HEK293 (cell line): ENCODE measurements at regions not wholly inside any gene's neighbourhood (a gene's known extent, or its start where the extent isn't known, plus 50 kb on each side); places are given as distances from the start of the nearest gene placed in this dataset.

Source experiments
- CTCF ChIA-PET: fragments of 350-600 bp; formaldehyde crosslinking; extraction: SDS; loops from one replicate; lab custom pipeline; 2021; ENCODE audit warnings: antibody characterized with exemption; lab: Yijun Ruan, JAX
- POLR2A ChIA-PET: fragments of 300-600 bp; formaldehyde crosslinking; extraction: SDS; loops from one replicate; lab custom pipeline; 2020; ENCODE audit warnings: antibody characterized with exemption, inconsistent platforms; lab: Yijun Ruan, JAX
- H3K27ac ChIP-seq: fragments of 200-500 bp; sonication (Bioruptor generic); 2 replicates; pipeline ENCODE4 v1.5.1; 2014; ENCODE audit warnings: low read depth, low read length, control low read depth, inconsistent platforms; ENCODE audit errors: extremely low read depth
- H3K36me3 ChIP-seq, 2 experiments: fragments of 200-500 bp in 1 of 2; sonication (Bioruptor generic) in 1 of 2; 1 replicate in 1 of 2; 2 replicates in 1 of 2; pipeline ENCODE4 v1.5.1; 2014 to 2017; ENCODE audit warnings: inconsistent platforms in 2 of 2, low read length in 2 of 2; ENCODE audit not compliant: control insufficient read depth in 2 of 2, insufficient read depth in 1 of 2
- H3K4me1 ChIP-seq: fragments of 200-500 bp; sonication (Bioruptor generic); 2 replicates; pipeline ENCODE4 v1.5.1; 2014; ENCODE audit warnings: mild to moderate bottlenecking, low read length, inconsistent platforms; ENCODE audit not compliant: control insufficient read depth, insufficient read depth
- H3K4me3 ChIP-seq: 2 replicates; pipeline ENCODE4 v1.5.1; 2011; ENCODE audit warnings: low read depth, mild to moderate bottlenecking, control low read depth, low read length, moderate library complexity
- H3K9me3 ChIP-seq: fragments of 200-500 bp; sonication (Bioruptor generic); 2 replicates; pipeline ENCODE4 v1.5.1; 2014; ENCODE audit warnings: low read depth, low read length, inconsistent platforms; ENCODE audit not compliant: control insufficient read depth, insufficient read depth
- GFI1B ChIP-seq: fragments of 450-650 bp; formaldehyde crosslinking; IDR thresholded peaks from 2 replicates; pipeline ENCODE4 v1.5.1; 2016; ENCODE audit warnings: missing biosample characterization, missing genetic modification characterization
- GLIS2 ChIP-seq: fragments of 450-650 bp; formaldehyde crosslinking; IDR thresholded peaks from 2 replicates; pipeline ENCODE4 v1.5.1; 2016; ENCODE audit warnings: missing biosample characterization, missing genetic modification characterization
- MEIS1 ChIP-seq: sonication (generic); formaldehyde crosslinking; IDR thresholded peaks from 2 replicates; pipeline ENCODE4 v1.8.1; 2022; ENCODE audit warnings: missing genetic modification reagents, mild to moderate bottlenecking, borderline replicate concordance
- SP2 ChIP-seq: fragments of 450-650 bp; formaldehyde crosslinking; IDR thresholded peaks from 2 replicates; pipeline ENCODE4 v1.5.1; 2016; ENCODE audit warnings: missing biosample characterization, missing genetic modification characterization
- YY2 ChIP-seq: fragments of 450-650 bp; formaldehyde crosslinking; IDR thresholded peaks from 2 replicates; pipeline ENCODE4 v1.5.1; 2016; ENCODE audit warnings: missing biosample characterization, missing genetic modification characterization
- ZBTB7A ChIP-seq: fragments of 450-650 bp; formaldehyde crosslinking; IDR thresholded peaks from 2 replicates; pipeline ENCODE4 v1.5.1; 2016; ENCODE audit warnings: low read depth, missing biosample characterization, missing genetic modification characterization
- ZBTB8A ChIP-seq: fragments of 450-650 bp; formaldehyde crosslinking; IDR thresholded peaks from 2 replicates; pipeline ENCODE4 v1.5.1; 2016; ENCODE audit warnings: missing biosample characterization, missing genetic modification characterization
- ZNF16 ChIP-seq: fragments of 450-650 bp; formaldehyde crosslinking; IDR thresholded peaks from 2 replicates; pipeline ENCODE4 v1.5.1; 2016; ENCODE audit warnings: low read depth, missing biosample characterization, missing genetic modification characterization
- ZNF175 ChIP-seq: fragments of 450-650 bp; formaldehyde crosslinking; IDR thresholded peaks from 2 replicates; pipeline ENCODE4 v1.5.1; 2016; ENCODE audit warnings: missing biosample characterization, missing genetic modification characterization
- ZNF214 ChIP-seq: fragments of 450-650 bp; formaldehyde crosslinking; IDR thresholded peaks from 2 replicates; pipeline ENCODE4 v1.5.1; 2017; ENCODE audit warnings: missing biosample characterization, mild to moderate bottlenecking, missing genetic modification characterization, borderline replicate concordance
- ZNF37A ChIP-seq: fragments of 450-650 bp; IDR thresholded peaks from 2 replicates; pipeline ENCODE4 v1.5.1; 2018; ENCODE audit warnings: missing biosample characterization, missing genetic modification characterization
- ZNF398 ChIP-seq: fragments of 450-650 bp; formaldehyde crosslinking; IDR thresholded peaks from 2 replicates; pipeline ENCODE4 v1.5.1; 2017; ENCODE audit warnings: missing biosample characterization, missing genetic modification characterization
- ZNF548 ChIP-seq: fragments of 450-650 bp; formaldehyde crosslinking; IDR thresholded peaks from 2 replicates; pipeline ENCODE4 v1.5.1; 2016; ENCODE audit warnings: missing biosample characterization, missing genetic modification characterization
- ZNF580 ChIP-seq: fragments of 450-650 bp; formaldehyde crosslinking; IDR thresholded peaks from 2 replicates; pipeline ENCODE4 v1.5.1; 2016; ENCODE audit warnings: missing biosample characterization, missing genetic modification characterization
- ZNF585B ChIP-seq: fragments of 450-650 bp; formaldehyde crosslinking; IDR thresholded peaks from 2 replicates; pipeline ENCODE4 v1.5.1; 2016; ENCODE audit warnings: missing biosample characterization, missing genetic modification characterization
- ZNF621 ChIP-seq: fragments of 450-650 bp; formaldehyde crosslinking; IDR thresholded peaks from 2 replicates; pipeline ENCODE4 v1.5.1; 2017; ENCODE audit warnings: missing biosample characterization, missing genetic modification characterization
- ZNF677 ChIP-seq: fragments of 450-650 bp; IDR thresholded peaks from 2 replicates; pipeline ENCODE4 v1.5.0; 2018; ENCODE audit warnings: missing biosample characterization, mild to moderate bottlenecking, missing genetic modification characterization, moderate library complexity
- ZNF768 ChIP-seq: fragments of 450-650 bp; formaldehyde crosslinking; IDR thresholded peaks from 2 replicates; pipeline ENCODE4 v1.5.1; 2018; ENCODE audit warnings: missing biosample characterization, mild to moderate bottlenecking, missing genetic modification characterization
- ZNF785 ChIP-seq: fragments of 450-650 bp; formaldehyde crosslinking; IDR thresholded peaks from 2 replicates; pipeline ENCODE4 v1.5.1; 2016; ENCODE audit warnings: missing biosample characterization, missing genetic modification characterization
- ZNF792 ChIP-seq: fragments of 450-650 bp; formaldehyde crosslinking; IDR thresholded peaks from 2 replicates; pipeline ENCODE4 v1.5.1; 2016; ENCODE audit warnings: missing biosample characterization, missing genetic modification characterization
- ZNF837 ChIP-seq: fragments of 450-650 bp; formaldehyde crosslinking; IDR thresholded peaks from 2 replicates; pipeline ENCODE4 v1.5.1; 2016; ENCODE audit warnings: missing biosample characterization, missing genetic modification characterization
- TF ChIP-seq, protein P1 (sequence below): fragments of 450-650 bp; formaldehyde crosslinking; IDR thresholded peaks from 2 replicates; pipeline ENCODE4 v1.5.1; 2016; ENCODE audit warnings: missing biosample characterization, missing genetic modification characterization
- TF ChIP-seq, protein P2 (sequence below): IDR thresholded peaks from 2 replicates; pipeline ENCODE4 v1.6.1; 2011; ENCODE audit warnings: mild to moderate bottlenecking, low read depth, low read length, borderline replicate concordance

GRCh38 chr13:26977541-26977940, 194.1 kb downstream of the USP12 start:
- ChIA-PET POLR2A (no interaction called here), CTCF (no interaction called here)
- Histone ChIP-seq H3K4me3 (no peak overlapping the region), H3K9me3 (no peaks in the 10 kb centered on the region), H3K4me1 (peaks cover 11% of the 10 kb centered on the region), H3K36me3 (no peaks in the 10 kb centered on the region), H3K27ac (no peak overlapping the region)
- TF ChIP-seq ZNF398 (tag by site-specific recombination) (no peak), ZNF580 (tag by site-specific recombination) (no peak), ZBTB8A (tag by site-specific recombination) (no peak), SP2 (tag by site-specific recombination) (no peak), GFI1B (tag by site-specific recombination) (no peak), ZNF585B (no peak), ZNF175 (no peak), MEIS1 (CRISPR knock-in tag) (no peak), ZNF214 (tag by site-specific recombination) (no peak), ZNF792 (tag by site-specific recombination) (no peak), ZNF785 (tag by site-specific recombination) (no peak)
- TF ChIP-seq, protein P1, sequence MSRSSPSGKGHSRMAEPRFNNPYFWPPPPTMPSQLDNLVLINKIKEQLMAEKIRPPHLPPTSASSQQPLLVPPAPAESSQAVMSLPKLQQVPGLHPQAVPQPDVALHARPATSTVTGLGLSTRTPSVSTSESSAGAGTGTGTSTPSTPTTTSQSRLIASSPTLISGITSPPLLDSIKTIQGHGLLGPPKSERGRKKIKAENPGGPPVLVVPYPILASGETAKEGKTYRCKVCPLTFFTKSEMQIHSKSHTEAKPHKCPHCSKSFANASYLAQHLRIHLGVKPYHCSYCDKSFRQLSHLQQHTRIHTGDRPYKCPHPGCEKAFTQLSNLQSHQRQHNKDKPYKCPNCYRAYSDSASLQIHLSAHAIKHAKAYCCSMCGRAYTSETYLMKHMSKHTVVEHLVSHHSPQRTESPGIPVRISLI = no peak
- TF ChIP-seq, protein P2, sequence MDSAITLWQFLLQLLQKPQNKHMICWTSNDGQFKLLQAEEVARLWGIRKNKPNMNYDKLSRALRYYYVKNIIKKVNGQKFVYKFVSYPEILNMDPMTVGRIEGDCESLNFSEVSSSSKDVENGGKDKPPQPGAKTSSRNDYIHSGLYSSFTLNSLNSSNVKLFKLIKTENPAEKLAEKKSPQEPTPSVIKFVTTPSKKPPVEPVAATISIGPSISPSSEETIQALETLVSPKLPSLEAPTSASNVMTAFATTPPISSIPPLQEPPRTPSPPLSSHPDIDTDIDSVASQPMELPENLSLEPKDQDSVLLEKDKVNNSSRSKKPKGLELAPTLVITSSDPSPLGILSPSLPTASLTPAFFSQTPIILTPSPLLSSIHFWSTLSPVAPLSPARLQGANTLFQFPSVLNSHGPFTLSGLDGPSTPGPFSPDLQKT = no peak

- no peak for TF ChIP-seq ZNF621
- TF ChIP-seq, all 188 proteins: peak for 0
- H3K4me1 ChIP-seq = peaks cover 11% of the 10 kb centered on the region
- no peak overlapping the region for H3K4me3 ChIP-seq
- ChIA-PET CTCF (interaction anchor here (1.3 kb wide), 1 partner anchor 386 kb away, joined by 4 read pairs; no protein-coding TSS in a partner anchor), POLR2A (interaction anchor here (1.0 kb wide), 1 partner anchor 9 kb away, joined by 3 read pairs; no protein-coding TSS in a partner anchor)
- H3K9me3 ChIP-seq = no peaks in the 10 kb centered on the region
- no peak overlapping the region for H3K27ac ChIP-seq
- H3K36me3 ChIP-seq = no peaks in the 10 kb centered on the region
These were observed 195.3 kb downstream of the USP12 start for GRCh38 chr13:26976313-26976712.

- ChIA-PET CTCF (interaction anchor here (0.7 kb wide), 1 partner anchor 230 kb away, joined by 5 read pairs; no protein-coding TSS in a partner anchor), POLR2A (no interaction called here)
- no peak overlapping the region for H3K27ac ChIP-seq
These were observed 197.7 kb downstream of the USP12 start for GRCh38 chr13:26973946-26974345.

More at GRCh38 chr13:26973946-26974345, 197.7 kb downstream of the USP12 start:
- H3K4me3 ChIP-seq = no peak overlapping the region
- no peaks in the 10 kb centered on the region for H3K36me3 ChIP-seq
- TF ChIP-seq ZNF677 (no peak), ZNF837 (tag by site-specific recombination) (no peak), GLIS2 (no peak), YY2 (tag by site-specific recombination) (no peak), ZNF548 (no peak), ZBTB7A (no peak), ZNF16 (tag by site-specific recombination) (no peak), ZNF37A (tag by site-specific recombination) (no peak), ZNF768 (tag by site-specific recombination) (no peak)
- no peaks in the 10 kb centered on the region for H3K9me3 ChIP-seq
- 0 out of 2 replicates have a peak, but pooled peaks cover 6% of the 10 kb centered on the region for H3K4me1 ChIP-seq
